OCI-LY3 (cell line): ENCODE measurements at regions not wholly inside any gene's neighbourhood (a gene's known extent, or its start where the extent isn't known, plus 50 kb on each side); places are given as distances from the start of the nearest gene placed in this dataset.

Experiments used
- CTCF ChIP-seq: fragments of 200-600, 300-600 bp; sonication (generic); IDR thresholded peaks from 2 replicates; pipeline ENCODE4 v1.5.1; 2014; ENCODE audit warnings: antibody characterized with exemption, low read length, low read depth
- EZH2phosphoT487 ChIP-seq: fragments of 200-600 bp; shearing (Covaris generic); IDR thresholded peaks from 2 replicates; pipeline ENCODE4 v1.6.1; 2018; ENCODE audit warnings: antibody characterized with exemption, mixed run types, low read depth

- no peak for TF ChIP-seq CTCF
- TF ChIP-seq EZH2phosphoT487, result no peak
Measured at GRCh38 chr5:155299386-155300005, 285.9 kb downstream of the KIF4B start.
